ENCODE measurements at regions not wholly inside any gene's neighbourhood (a gene's known extent, or its start where the extent isn't known, plus 50 kb on each side); places are given as distances from the start of the nearest gene placed in this dataset.

GRCh38 chr2:128988967-128989366 lies 670.3 kb upstream of the HS6ST1 start:
- no peaks in the 10 kb centered on the region for H3K36me3 ChIP-seq
- H3K27ac ChIP-seq, result no peak overlapping the region
- H3K27me3 ChIP-seq, result no peaks in the 10 kb centered on the region
- H3K4me1 ChIP-seq, result no peaks in the 10 kb centered on the region
- DNase-seq, result no peak
- no peaks in the 10 kb centered on the region for H3K9me3 ChIP-seq
- no peak overlapping the region for H3K4me3 ChIP-seq
- no peak for TF ChIP-seq CTCF (IDR thresholded peaks at IDR 0.05)
- no peak for TF ChIP-seq POLR2A (IDR thresholded peaks at IDR 0.05)

- Histone ChIP-seq H3K4me1 (no peaks in the 10 kb centered on the region), H3K9me3 (no peaks in the 10 kb centered on the region), H3K4me3 (no peak overlapping the region), H3K27ac (no peak overlapping the region), H3K36me3 (no peaks in the 10 kb centered on the region), H3K27me3 (no peaks in the 10 kb centered on the region)
- DNase-seq, result no peak
- TF ChIP-seq CTCF (IDR thresholded peaks at IDR 0.05) (no peak), POLR2A (IDR thresholded peaks at IDR 0.05) (no peak)
Measured at GRCh38 chr2:128995086-128995485, 676.4 kb upstream of the HS6ST1 start.

GRCh38 chr2:128996078-128996477 lies 677.4 kb upstream of the HS6ST1 start:
- no peaks in the 10 kb centered on the region for H3K36me3 ChIP-seq
- TF ChIP-seq CTCF (IDR thresholded peaks at IDR 0.05) (no peak), POLR2A (IDR thresholded peaks at IDR 0.05) (no peak)
- H3K4me3 ChIP-seq, result no peak overlapping the region
- no peaks in the 10 kb centered on the region for H3K4me1 ChIP-seq
- no peaks in the 10 kb centered on the region for H3K9me3 ChIP-seq
- H3K27ac ChIP-seq, result no peak overlapping the region
- no peak for DNase-seq
- H3K27me3 ChIP-seq, result no peaks in the 10 kb centered on the region

GRCh38 chr2:128997166-128997866 lies 678.6 kb upstream of the HS6ST1 start:
- TF ChIP-seq CTCF (IDR thresholded peaks at IDR 0.05), result no peak
- no peak for TF ChIP-seq POLR2A (IDR thresholded peaks at IDR 0.05)
- H3K36me3 ChIP-seq, result no peaks in the 10 kb centered on the region
- H3K4me3 ChIP-seq, result no peak overlapping the region
- no peak overlapping the region for H3K27ac ChIP-seq
- no peaks in the 10 kb centered on the region for H3K9me3 ChIP-seq
- no peaks in the 10 kb centered on the region for H3K27me3 ChIP-seq
- no peak for DNase-seq
- H3K4me1 ChIP-seq, result no peaks in the 10 kb centered on the region

GRCh38 chr2:129001926-129002325 lies 683.3 kb upstream of the HS6ST1 start:
- no peak overlapping the region for H3K27ac ChIP-seq
- no peaks in the 10 kb centered on the region for H3K9me3 ChIP-seq
- H3K4me1 ChIP-seq, result no peaks in the 10 kb centered on the region
- no peak for DNase-seq
- H3K36me3 ChIP-seq, result no peaks in the 10 kb centered on the region
- no peak overlapping the region for H3K4me3 ChIP-seq
- H3K27me3 ChIP-seq, result no peaks in the 10 kb centered on the region
- TF ChIP-seq POLR2A (IDR thresholded peaks at IDR 0.05), result no peak
- no peak for TF ChIP-seq CTCF (IDR thresholded peaks at IDR 0.05)

- no peaks in the 10 kb centered on the region for H3K9me3 ChIP-seq
- TF ChIP-seq POLR2A (IDR thresholded peaks at IDR 0.05) (no peak), CTCF (IDR thresholded peaks at IDR 0.05) (no peak)
Measured at GRCh38 chr2:129002751-129003150, 684.1 kb upstream of the HS6ST1 start.

More at GRCh38 chr2:129002751-129003150, 684.1 kb upstream of the HS6ST1 start:
- Histone ChIP-seq H3K4me3 (no peak overlapping the region), H3K36me3 (no peaks in the 10 kb centered on the region), H3K27me3 (no peaks in the 10 kb centered on the region), H3K4me1 (no peaks in the 10 kb centered on the region), H3K27ac (no peak overlapping the region)
- no peak for DNase-seq

All from Peyer's patch (tissue), 4 donors.